Mammary epithelial cell (primary cell): ENCODE measurements at regions not wholly inside any gene's neighbourhood (a gene's known extent, or its start where the extent isn't known, plus 50 kb on each side); places are given as distances from the start of the nearest gene placed in this dataset.
"Not testable (repeated sequence)": the region's sequence is repeated elsewhere in the genome, so short reads cannot be mapped to it uniquely, and the experiment has no call there.

ENCODE experiments used
- EZH2 ChIP-seq: IDR thresholded peaks from 2 replicates; pipeline ENCODE4 v1.6.1; 2012; ENCODE audit warnings: low read length, inconsistent platforms, borderline replicate concordance
- TF ChIP-seq, protein P1 (sequence below), 2 donors: IDR thresholded peaks in 1 of 2; conservative IDR thresholded peaks in 1 of 2; 2 replicates each; pipeline ENCODE4 v1.5.1; 2011 to 2012; ENCODE audit warnings: inconsistent platforms in 2 of 2, low read length in 2 of 2, mild to moderate bottlenecking in 2 of 2, control low read depth in 1 of 2, low read depth in 1 of 2; ENCODE audit not compliant: insufficient read depth in 1 of 2; ENCODE audit errors: extremely low read depth in 1 of 2

DNA sequence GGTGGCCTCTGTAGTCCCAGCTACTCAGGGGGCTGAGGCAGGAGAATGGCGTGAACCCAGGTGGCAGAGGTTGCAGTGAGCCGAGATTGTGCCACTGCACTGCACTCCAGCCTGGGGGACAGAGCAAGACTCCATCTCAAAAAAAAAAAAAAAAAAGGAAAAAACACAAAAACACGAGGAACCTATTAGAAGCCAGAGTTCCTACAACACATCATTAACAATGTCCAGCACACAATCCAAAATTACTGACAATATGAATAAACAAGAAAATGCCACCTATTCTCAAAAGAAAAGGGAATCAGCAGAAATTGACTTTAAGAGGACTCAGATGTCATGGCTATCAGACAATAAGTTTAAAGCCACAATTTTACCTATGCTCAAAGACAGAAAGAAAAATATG lies 57.3 kb upstream of the HS3ST3A1 start:
- TF ChIP-seq, protein P1, sequence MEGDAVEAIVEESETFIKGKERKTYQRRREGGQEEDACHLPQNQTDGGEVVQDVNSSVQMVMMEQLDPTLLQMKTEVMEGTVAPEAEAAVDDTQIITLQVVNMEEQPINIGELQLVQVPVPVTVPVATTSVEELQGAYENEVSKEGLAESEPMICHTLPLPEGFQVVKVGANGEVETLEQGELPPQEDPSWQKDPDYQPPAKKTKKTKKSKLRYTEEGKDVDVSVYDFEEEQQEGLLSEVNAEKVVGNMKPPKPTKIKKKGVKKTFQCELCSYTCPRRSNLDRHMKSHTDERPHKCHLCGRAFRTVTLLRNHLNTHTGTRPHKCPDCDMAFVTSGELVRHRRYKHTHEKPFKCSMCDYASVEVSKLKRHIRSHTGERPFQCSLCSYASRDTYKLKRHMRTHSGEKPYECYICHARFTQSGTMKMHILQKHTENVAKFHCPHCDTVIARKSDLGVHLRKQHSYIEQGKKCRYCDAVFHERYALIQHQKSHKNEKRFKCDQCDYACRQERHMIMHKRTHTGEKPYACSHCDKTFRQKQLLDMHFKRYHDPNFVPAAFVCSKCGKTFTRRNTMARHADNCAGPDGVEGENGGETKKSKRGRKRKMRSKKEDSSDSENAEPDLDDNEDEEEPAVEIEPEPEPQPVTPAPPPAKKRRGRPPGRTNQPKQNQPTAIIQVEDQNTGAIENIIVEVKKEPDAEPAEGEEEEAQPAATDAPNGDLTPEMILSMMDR (conservative IDR thresholded peaks at IDR 0.05 in 1 of 2, IDR thresholded peaks at IDR 0.05 in 1 of 2; ENCODE audit: extremely low read depth in 1 of 2, insufficient read depth in 1 of 2, low read depth in 1 of 2, low read length in 2 of 2) = not testable (repeated sequence)
- TF ChIP-seq EZH2 = not testable (repeated sequence)
